ENCODE measurements at regions not wholly inside any gene's neighbourhood (a gene's known extent, or its start where the extent isn't known, plus 50 kb on each side); places are given as distances from the start of the nearest gene placed in this dataset.
"Not testable (repeated sequence)": the region's sequence is repeated elsewhere in the genome, so short reads cannot be mapped to it uniquely, and the experiment has no call there.

DNA sequence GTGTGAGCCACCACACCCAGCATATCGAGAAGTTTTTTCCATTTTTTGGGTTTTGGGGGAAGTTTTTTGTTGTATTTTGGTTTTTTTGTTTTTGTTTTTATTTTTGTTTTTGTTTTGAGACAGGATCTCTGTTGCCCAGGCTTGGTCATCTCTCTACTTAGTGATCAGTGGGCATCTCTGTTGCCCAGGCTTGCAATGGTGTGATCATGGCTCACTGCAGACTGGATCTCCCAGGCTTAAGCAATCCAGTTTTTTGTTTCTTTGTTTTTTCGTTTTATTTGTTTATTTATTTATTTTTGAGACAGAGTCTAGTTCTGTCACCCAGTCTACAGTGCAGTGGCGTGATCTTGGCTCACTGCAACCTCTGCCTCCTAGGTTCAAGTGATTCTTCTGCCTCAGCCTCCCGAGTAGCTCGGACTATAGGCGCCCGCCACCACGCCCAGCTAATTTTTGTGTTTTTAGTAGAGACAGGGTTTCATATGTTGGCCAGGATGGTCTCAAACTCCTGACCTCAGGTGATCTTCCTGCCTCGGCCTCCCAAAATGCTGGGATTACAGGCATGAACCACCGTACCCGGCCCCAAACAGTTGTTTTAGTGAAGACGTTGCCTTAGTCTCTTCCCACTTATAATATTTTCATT is 99.6 kb upstream of the CHD2 start:
- H3K27me3 ChIP-seq (replicated peaks in 1 of 4; ENCODE audit: control insufficient read depth in 3 of 4, extremely low read depth in 1 of 4, insufficient read depth in 3 of 4, low read length in 3 of 4); H2BK20ac ChIP-seq (ENCODE audit: low read length); H3K4me1 ChIP-seq (replicated peaks in 1 of 4; ENCODE audit: control insufficient read depth in 3 of 4, insufficient read depth in 4 of 4, low read length in 3 of 4); H3K23ac ChIP-seq (ENCODE audit: insufficient read length); H3K79me1 ChIP-seq (ENCODE audit: low read depth, low read length); FAIRE-seq; H3K79me2 ChIP-seq (ENCODE audit: control insufficient read depth in 1 of 2, insufficient read depth in 2 of 2, low read length in 2 of 2); H3K56ac ChIP-seq (replicated peaks; ENCODE audit: insufficient read length, low read depth, low read length); H3K4ac ChIP-seq (replicated peaks; ENCODE audit: insufficient read length, low read depth, low read length); DNase-seq (ENCODE audit: low read depth in 1 of 2, low spot score in 2 of 2); H2BK5ac ChIP-seq (ENCODE audit: low read depth, low read length); H3K14ac ChIP-seq (ENCODE audit: insufficient read length); H3K9ac ChIP-seq (replicated peaks in 1 of 4; ENCODE audit: extremely low read depth in 1 of 4, low read depth in 3 of 4, low read length in 3 of 4); H3K9me3 ChIP-seq (ENCODE audit: insufficient read depth in 2 of 2, low read depth in 1 of 2, low read length in 1 of 2); H2AK5ac ChIP-seq (ENCODE audit: low read depth, low read length); H2AFZ ChIP-seq (ENCODE audit: low read length); H2BK12ac ChIP-seq (ENCODE audit: low read depth, low read length); H2BK120ac ChIP-seq (replicated peaks; ENCODE audit: low read depth, low read length); H2BK15ac ChIP-seq (ENCODE audit: low read length); H3K27ac ChIP-seq (ENCODE audit: low read depth, low read length); H4K91ac ChIP-seq (replicated peaks; ENCODE audit: insufficient read length, low read length); H3K23me2 ChIP-seq (ENCODE audit: low read depth, low read length); H3K4me2 ChIP-seq (ENCODE audit: insufficient read depth in 1 of 2, low read depth in 2 of 2, low read length in 2 of 2); H4K8ac ChIP-seq (ENCODE audit: extremely low read depth, insufficient read depth, low read length); H4K20me1 ChIP-seq (replicated peaks in 1 of 2; ENCODE audit: control insufficient read depth in 1 of 2, insufficient read depth in 2 of 2, low read length in 2 of 2); H3K36me3 ChIP-seq (ENCODE audit: control insufficient read depth in 2 of 4, insufficient read depth in 4 of 4, low read length in 3 of 4); H3K18ac ChIP-seq (ENCODE audit: extremely low read depth, low read length); H4K5ac ChIP-seq (ENCODE audit: insufficient read length, low read depth, low read length); H3K4me3 ChIP-seq (ENCODE audit: extremely low read depth in 1 of 4, insufficient read depth in 2 of 4, low read depth in 3 of 4, low read length in 4 of 4): not testable (repeated sequence)
- CTCF ChIA-PET (ENCODE audit: partially characterized antibody) = interaction anchor here (0.6 to 2.1 kb wide), 3 partner anchors 108 to 570 kb away, joined by 3 to 14 read pairs (median 4); no protein-coding TSS in a partner anchor
- 94% methylated on average over 12 of the region's 12 CpGs; no CpG with 5 or more reads in 1 of the 2 experiments for WGBS, 2 experiments (ENCODE audit: extremely low coverage in 1 of 2, insufficient coverage in 1 of 2, insufficient read length in 1 of 2, insufficient replicate concordance in 2 of 2, low coverage in 1 of 2, low lambda C conversion rate in 2 of 2, missing lambda C conversion rate in 1 of 2)
- POLR2A ChIA-PET (ENCODE audit: partially characterized antibody) = interaction anchor here (1.4 to 1.8 kb wide), 2 partner anchors 32 to 113 kb away, joined by 4 to 5 read pairs; no protein-coding TSS in a partner anchor
